Suprapubic skin (tissue), 4 donors: ENCODE measurements at regions not wholly inside any gene's neighbourhood (a gene's known extent, or its start where the extent isn't known, plus 50 kb on each side); places are given as distances from the start of the nearest gene placed in this dataset.

Experiments used
- DNase-seq, 2 donors: peaks; one replicate each; pipeline ENCODE4 v3.0.0-alpha.2; 2019; ENCODE audit warnings: low spot score in 2 of 2
- H3K27ac ChIP-seq: fragments of 200-600 bp; sonication (generic); one replicate; pipeline ENCODE4 v1.5.1; 2019
- H3K27me3 ChIP-seq: fragments of 200-600 bp; sonication (generic); one replicate; pipeline ENCODE4 v1.5.1; 2019
- H3K36me3 ChIP-seq: fragments of 200-600 bp; sonication (generic); one replicate; pipeline ENCODE4 v1.5.1; 2019
- H3K4me1 ChIP-seq: fragments of 200-600 bp; sonication (generic); one replicate; pipeline ENCODE4 v1.5.1; 2019
- H3K4me3 ChIP-seq: fragments of 200-600 bp; sonication (generic); one replicate; pipeline ENCODE4 v1.5.1; 2019; ENCODE audit warnings: mild to moderate bottlenecking
- H3K9me3 ChIP-seq: fragments of 200-600 bp; sonication (generic); one replicate; pipeline ENCODE4 v1.5.1; 2019
- EP300 ChIP-seq: sonication (generic); formaldehyde crosslinking; IDR thresholded peaks from one replicate; pipeline ENCODE4 v1.6.1; 2017; ENCODE audit warnings: antibody characterized with exemption
- POLR2A ChIP-seq, 2 donors: fragments of 450-650 bp; IDR thresholded peaks; one replicate each; pipeline ENCODE4 v1.6.1; 2017; ENCODE audit warnings: antibody characterized with exemption in 2 of 2, mild to moderate bottlenecking in 2 of 2, moderate library complexity in 2 of 2
- POLR2AphosphoS5 ChIP-seq, 3 donors: sonication (generic); formaldehyde crosslinking; IDR thresholded peaks; one replicate each; pipeline ENCODE4 v1.6.1; 2017; ENCODE audit warnings: antibody characterized with exemption in 3 of 3
- WGBS: methylation state at CpG from one replicate; pipeline ENCODE4 v1.1.5; 2018; 5-methylcytosine and 5-hydroxymethylcytosine counted together
- TF ChIP-seq, protein P1 (sequence below), 2 donors: fragments of 200-600 bp in 1 of 2; fragments of 450-650 bp in 1 of 2; sonication (generic) in 1 of 2; IDR thresholded peaks; one replicate each; pipeline ENCODE4 v1.5.1; 2016 to 2019; ENCODE audit warnings: antibody characterized with exemption in 2 of 2, mild to moderate bottlenecking in 1 of 2, moderate library complexity in 1 of 2

DNA sequence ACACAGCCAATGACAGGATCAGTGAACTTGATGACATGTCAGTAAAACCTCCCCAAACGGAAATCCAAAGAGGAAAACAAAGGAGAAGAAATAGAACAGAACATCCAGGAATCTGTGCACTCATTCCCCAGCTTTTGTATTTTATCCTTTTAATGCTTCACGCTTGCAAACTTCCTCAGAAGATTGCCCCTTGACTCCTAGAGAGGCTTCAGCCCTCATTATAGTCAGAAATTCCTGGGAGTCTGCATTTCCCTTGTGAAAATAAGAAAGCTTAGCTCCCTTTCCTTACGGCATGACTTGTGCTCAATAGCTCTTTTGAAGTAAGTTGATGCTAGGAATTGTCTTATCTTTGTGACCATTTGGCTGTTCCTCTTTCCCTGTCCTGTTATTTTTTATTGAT lies 313.6 kb upstream of the OPRM1 start:
- TF ChIP-seq, protein P1, sequence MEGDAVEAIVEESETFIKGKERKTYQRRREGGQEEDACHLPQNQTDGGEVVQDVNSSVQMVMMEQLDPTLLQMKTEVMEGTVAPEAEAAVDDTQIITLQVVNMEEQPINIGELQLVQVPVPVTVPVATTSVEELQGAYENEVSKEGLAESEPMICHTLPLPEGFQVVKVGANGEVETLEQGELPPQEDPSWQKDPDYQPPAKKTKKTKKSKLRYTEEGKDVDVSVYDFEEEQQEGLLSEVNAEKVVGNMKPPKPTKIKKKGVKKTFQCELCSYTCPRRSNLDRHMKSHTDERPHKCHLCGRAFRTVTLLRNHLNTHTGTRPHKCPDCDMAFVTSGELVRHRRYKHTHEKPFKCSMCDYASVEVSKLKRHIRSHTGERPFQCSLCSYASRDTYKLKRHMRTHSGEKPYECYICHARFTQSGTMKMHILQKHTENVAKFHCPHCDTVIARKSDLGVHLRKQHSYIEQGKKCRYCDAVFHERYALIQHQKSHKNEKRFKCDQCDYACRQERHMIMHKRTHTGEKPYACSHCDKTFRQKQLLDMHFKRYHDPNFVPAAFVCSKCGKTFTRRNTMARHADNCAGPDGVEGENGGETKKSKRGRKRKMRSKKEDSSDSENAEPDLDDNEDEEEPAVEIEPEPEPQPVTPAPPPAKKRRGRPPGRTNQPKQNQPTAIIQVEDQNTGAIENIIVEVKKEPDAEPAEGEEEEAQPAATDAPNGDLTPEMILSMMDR (IDR thresholded peaks at IDR 0.05), result no peak
- TF ChIP-seq POLR2A (IDR thresholded peaks at IDR 0.05), result no peak
- no peak for TF ChIP-seq EP300
- TF ChIP-seq POLR2AphosphoS5 (IDR thresholded peaks at IDR 0.05), result no peak
- H3K27ac ChIP-seq, result no peak overlapping the region
- no peak for DNase-seq
- no peaks in the 10 kb centered on the region for H3K27me3 ChIP-seq
- no peaks in the 10 kb centered on the region for H3K4me1 ChIP-seq
- H3K36me3 ChIP-seq, result no peaks in the 10 kb centered on the region
- H3K4me3 ChIP-seq, result no peak overlapping the region
- WGBS, result 50% methylated on average over 3 of the region's 3 CpGs
- H3K9me3 ChIP-seq, result no peaks in the 10 kb centered on the region

DNA sequence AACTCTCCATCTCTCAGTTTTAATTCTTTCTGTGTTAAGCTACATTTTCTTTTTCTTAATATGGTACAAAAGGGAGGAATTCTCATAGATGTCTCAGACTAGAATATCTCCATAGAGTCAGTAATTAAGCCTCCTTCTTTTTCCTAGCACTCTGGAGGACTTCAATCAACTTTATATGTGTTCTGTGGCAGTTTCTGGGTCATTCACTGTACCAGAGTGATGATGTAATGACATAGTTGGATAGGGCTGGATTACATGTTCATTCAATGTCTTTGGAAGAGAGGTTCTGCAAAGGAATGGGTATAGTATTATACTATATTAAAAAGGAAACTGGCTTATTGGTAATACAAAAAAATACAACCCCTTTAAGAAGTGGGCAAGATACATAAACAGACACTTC lies 318.3 kb upstream of the OPRM1 start:
- Histone ChIP-seq H3K9me3 (no peaks in the 10 kb centered on the region), H3K27me3 (no peaks in the 10 kb centered on the region), H3K4me1 (no peaks in the 10 kb centered on the region), H3K4me3 (no peak overlapping the region), H3K36me3 (no peaks in the 10 kb centered on the region), H3K27ac (no peak overlapping the region)
- no peak for DNase-seq
- no peak for TF ChIP-seq EP300
- no peak for TF ChIP-seq POLR2A (IDR thresholded peaks at IDR 0.05)
- no peak for TF ChIP-seq POLR2AphosphoS5 (IDR thresholded peaks at IDR 0.05)
- TF ChIP-seq, protein P1 (IDR thresholded peaks at IDR 0.05), result no peak

GRCh38 chr6:153705429-153705828 lies 333.6 kb upstream of the OPRM1 start:
- Histone ChIP-seq H3K36me3 (no peaks in the 10 kb centered on the region), H3K4me1 (no peaks in the 10 kb centered on the region), H3K4me3 (no peak overlapping the region), H3K9me3 (peaks cover 6% of the 10 kb centered on the region), H3K27ac (no peak overlapping the region), H3K27me3 (no peaks in the 10 kb centered on the region)
- no peak for DNase-seq
- no peak for TF ChIP-seq POLR2A (IDR thresholded peaks at IDR 0.05)
- TF ChIP-seq, protein P1 (IDR thresholded peaks at IDR 0.05), result no peak
- TF ChIP-seq EP300, result no peak
- TF ChIP-seq POLR2AphosphoS5 (IDR thresholded peaks at IDR 0.05), result no peak

DNA sequence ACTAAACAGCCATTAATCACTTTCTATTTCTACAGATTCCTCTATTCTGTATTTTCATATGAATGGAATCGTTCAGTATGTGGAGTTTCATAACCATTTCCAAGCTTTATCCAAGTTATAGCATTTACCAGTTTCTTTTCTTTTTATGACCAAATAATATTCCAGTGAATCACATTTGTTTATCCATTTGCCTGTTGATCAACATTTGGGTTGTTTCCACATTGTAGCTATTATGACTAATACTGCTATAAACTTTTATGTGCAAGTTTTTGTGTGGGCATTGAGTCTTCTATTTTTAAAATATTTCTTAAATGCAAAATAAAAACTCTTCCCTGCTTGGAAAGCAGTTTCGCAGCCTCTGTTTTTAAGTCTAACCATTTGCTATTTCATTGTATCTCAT lies 336.4 kb upstream of the OPRM1 start:
- H3K36me3 ChIP-seq, result no peaks in the 10 kb centered on the region
- 83% methylated on average over 2 of the region's 2 CpGs for WGBS
- no peaks in the 10 kb centered on the region for H3K4me1 ChIP-seq
- peaks cover 6% of the 10 kb centered on the region for H3K9me3 ChIP-seq
- TF ChIP-seq POLR2AphosphoS5 (IDR thresholded peaks at IDR 0.05) (no peak), POLR2A (IDR thresholded peaks at IDR 0.05) (no peak), EP300 (no peak)
- TF ChIP-seq, protein P1 (IDR thresholded peaks at IDR 0.05), result no peak
- no peaks in the 10 kb centered on the region for H3K27me3 ChIP-seq
- H3K4me3 ChIP-seq, result no peak overlapping the region
- no peak overlapping the region for H3K27ac ChIP-seq
- no peak for DNase-seq

- Histone ChIP-seq H3K4me1 (no peaks in the 10 kb centered on the region), H3K27ac (no peak overlapping the region), H3K36me3 (no peaks in the 10 kb centered on the region), H3K27me3 (no peaks in the 10 kb centered on the region), H3K4me3 (no peak overlapping the region), H3K9me3 (no peaks in the 10 kb centered on the region)
- TF ChIP-seq POLR2A (IDR thresholded peaks at IDR 0.05), result no peak
- TF ChIP-seq EP300, result no peak
- TF ChIP-seq, protein P1 (IDR thresholded peaks at IDR 0.05), result no peak
- TF ChIP-seq POLR2AphosphoS5 (IDR thresholded peaks at IDR 0.05), result no peak
- WGBS, result 53% methylated on average over 2 of the region's 2 CpGs
- no peak for DNase-seq
These were observed 340.4 kb upstream of the OPRM1 start for GRCh38 chr6:153698637-153699036.
